ENCODE measurements at regions not wholly inside any gene's neighbourhood (a gene's known extent, or its start where the extent isn't known, plus 50 kb on each side); places are given as distances from the start of the nearest gene placed in this dataset.

- no peak for TF ChIP-seq SIN3A (conservative IDR thresholded peaks at IDR 0.05 in 1 of 2, IDR thresholded peaks at IDR 0.05 in 1 of 2; ENCODE audit: low read depth in 1 of 2, low read length in 2 of 2)
- no peak for TF ChIP-seq SIX5 (IDR thresholded peaks at IDR 0.05; ENCODE audit: low read depth, low read length)
- TF ChIP-seq CTCF (IDR thresholded peaks at IDR 0.05; ENCODE audit: control extremely low read depth in 1 of 3, insufficient read depth in 1 of 3, low read depth in 1 of 3, low read length in 3 of 3) = no peak
- no peak for TF ChIP-seq EZH2 (IDR thresholded peaks at IDR 0.05; ENCODE audit: low read depth, low read length, severe bottlenecking)
- TF ChIP-seq TAF1 (IDR thresholded peaks at IDR 0.05; ENCODE audit: low read depth, low read length) = no peak
- TF ChIP-seq CREB1 (IDR thresholded peaks at IDR 0.05) = no peak
- no peak for TF ChIP-seq USF2 (IDR thresholded peaks at IDR 0.05; ENCODE audit: low read length)
Measured at GRCh38 chr17:71926746-71927398, 193.9 kb upstream of the SOX9 start.
